ENCODE measurements at regions not wholly inside any gene's neighbourhood (a gene's known extent, or its start where the extent isn't known, plus 50 kb on each side); places are given as distances from the start of the nearest gene placed in this dataset.

- TF ChIP-seq CTCF (IDR thresholded peaks at IDR 0.05) (no peak), EP300 (IDR thresholded peaks at IDR 0.05) (no peak), POLR2A (IDR thresholded peaks at IDR 0.05) (no peak)
These were observed 278.9 kb upstream of the LMO3 start for GRCh38 chr12:16884819-16885218.
